Ramos (cell line): ENCODE measurements at regions not wholly inside any gene's neighbourhood (a gene's known extent, or its start where the extent isn't known, plus 50 kb on each side); places are given as distances from the start of the nearest gene placed in this dataset.

Experiments used
- in situ Hi-C: fragments of 300-500 bp; cut with MboI; formaldehyde crosslinking; loops from one replicate; pipeline ENCODE4 v1.14.3; 2022; ENCODE audit warnings: low sequenced_read_pairs; ENCODE audit not compliant: unreplicated experiment

- in situ Hi-C loops: no loop called here
Observed at GRCh38 chr13:27014406-27015359, 156.9 kb downstream of the USP12 start.

- in situ Hi-C loops: no loop called here
Observed at GRCh38 chr13:27012482-27013197, 159.0 kb downstream of the USP12 start.

GRCh38 chr13:27011661-27012060, 159.9 kb downstream of the USP12 start:
- in situ Hi-C loops: no loop called here

GRCh38 chr13:27008733-27009132, 162.9 kb downstream of the USP12 start:
- in situ Hi-C loops: no loop called here

GRCh38 chr13:27007166-27007565, 164.4 kb downstream of the USP12 start:
- in situ Hi-C loops: no loop called here

GRCh38 chr13:27006519-27007161, 165.0 kb downstream of the USP12 start:
- in situ Hi-C loops: no loop called here

- in situ Hi-C loops: no loop called here
Observed at GRCh38 chr13:27005976-27006518, 165.6 kb downstream of the USP12 start.

- in situ Hi-C loops: no loop called here
Observed at GRCh38 chr13:27005556-27005955, 166.1 kb downstream of the USP12 start.

- in situ Hi-C loops: no loop called here
Observed at GRCh38 chr13:27004866-27005265, 166.7 kb downstream of the USP12 start.

GRCh38 chr13:27004326-27004725, 167.3 kb downstream of the USP12 start:
- in situ Hi-C loops: no loop called here

- in situ Hi-C loops: no loop called here
Observed at GRCh38 chr13:27001705-27002104, 169.9 kb downstream of the USP12 start.

- in situ Hi-C loops: no loop called here
Observed at GRCh38 chr13:27000686-27001085, 170.9 kb downstream of the USP12 start.

GRCh38 chr13:26999499-26999898, 172.1 kb downstream of the USP12 start:
- in situ Hi-C loops: no loop called here

- in situ Hi-C loops: no loop called here
Observed at GRCh38 chr13:26998292-26998691, 173.3 kb downstream of the USP12 start.

GRCh38 chr13:26996965-26997752, 174.5 kb downstream of the USP12 start:
- in situ Hi-C loops: no loop called here

GRCh38 chr13:26995159-26995558, 176.5 kb downstream of the USP12 start:
- in situ Hi-C loops: no loop called here

GRCh38 chr13:26993780-26994179, 177.8 kb downstream of the USP12 start:
- in situ Hi-C loops: no loop called here

GRCh38 chr13:26992951-26993719, 178.5 kb downstream of the USP12 start:
- in situ Hi-C loops: no loop called here

- in situ Hi-C loops: no loop called here
Observed at GRCh38 chr13:26991508-26992181, 180.0 kb downstream of the USP12 start.
